A549 (cell line): ENCODE measurements at regions not wholly inside any gene's neighbourhood (a gene's known extent, or its start where the extent isn't known, plus 50 kb on each side); places are given as distances from the start of the nearest gene placed in this dataset.

Source experiments
- ATAC-seq, 2 experiments: fragments of 200-7000 bp in 1 of 2; fragments of >200 bp in 1 of 2; cut with Nextera tagmentation in 1 of 2; cut with Tn5 transposase in 1 of 2; 3 replicates each; pipeline versions ENCODE4 v1.8.0 to v1.9.1; 2018 to 2020; ENCODE audit warnings: mild to moderate bottlenecking in 1 of 2, moderate library complexity in 1 of 2
- CTCF ChIA-PET: fragments of 300-600 bp; sonication (Branson Sonifier 250); formaldehyde crosslinking; extraction: SDS; loops from one replicate; lab custom pipeline; 2021; ENCODE audit warnings: antibody characterized with exemption, inconsistent platforms; lab: Yijun Ruan, JAX
- POLR2A ChIA-PET: fragments of 350-600 bp; formaldehyde crosslinking; extraction: SDS; loops from one replicate; lab custom pipeline; 2021; ENCODE audit warnings: antibody characterized with exemption, inconsistent platforms; lab: Yijun Ruan, JAX
- DNase-seq, 2 experiments: peaks; one replicate each; pipeline versions ENCODE4 v3.0.0 to v3.0.0-alpha.2; 2011 to 2016; ENCODE audit warnings: low read depth in 1 of 2, low spot score in 1 of 2
- FAIRE-seq: peaks from 2 replicates; lab custom pipeline; 2011; peaks lifted over from hg19 to GRCh38; lab: Jason Lieb, UNC
- H3K27ac ChIP-seq, 2 experiments: fragments of >200 bp; sonication (Bioruptor Twin); formaldehyde crosslinking; 3 replicates each; pipeline ENCODE4 v1.5.1; 2016 to 2017
- H3K4me1 ChIP-seq: fragments of >200 bp; sonication (Bioruptor Twin); formaldehyde crosslinking; 3 replicates; pipeline ENCODE4 v1.6.1; 2016
- H3K4me2 ChIP-seq: fragments of >200 bp; sonication (Bioruptor Twin); formaldehyde crosslinking; 3 replicates; pipeline ENCODE4 v1.6.1; 2016
- H3K4me3 ChIP-seq: fragments of >200 bp; sonication (Bioruptor Twin); formaldehyde crosslinking; 3 replicates; pipeline ENCODE4 v1.5.1; 2016
- H3K9me3 ChIP-seq: fragments of >200 bp; sonication (Bioruptor Twin); formaldehyde crosslinking; 3 replicates; pipeline ENCODE4 v1.6.1; 2016
- ATOH8 ChIP-seq: fragments of 250-450 bp; sonication (Bioruptor Pico); IDR thresholded peaks from 2 replicates; pipeline ENCODE4 v1.5.0; 2020; ENCODE audit warnings: low read depth, mild to moderate bottlenecking, moderate library complexity
- BCL3 ChIP-seq: fragments of >200 bp; sonication (Bioruptor Twin); formaldehyde crosslinking; IDR thresholded peaks from 3 replicates; pipeline ENCODE4 v1.6.1; 2016
- CBX2 ChIP-seq: fragments of 200-600 bp; sonication (generic); IDR thresholded peaks from 2 replicates; pipeline ENCODE4 v1.6.1; 2016; ENCODE audit warnings: low read depth, mild to moderate bottlenecking, borderline replicate concordance
- E2F6 ChIP-seq: IDR thresholded peaks from 2 replicates; pipeline ENCODE4 v1.6.1; 2012; ENCODE audit warnings: low read depth, borderline replicate concordance
- ESRRA ChIP-seq: fragments of 150-350 bp; IDR thresholded peaks from 2 replicates; pipeline ENCODE4 v1.6.1; 2014; ENCODE audit warnings: mild to moderate bottlenecking, low read length, borderline replicate concordance
- FOSL2 ChIP-seq, 2 experiments: fragments of 450-650 bp in 1 of 2; fragments of >200 bp in 1 of 2; sonication (Bioruptor Twin) in 1 of 2; formaldehyde crosslinking; IDR thresholded peaks; 2 replicates each; pipeline versions ENCODE4 v1.5.0 to v1.6.1; 2016 to 2020; ENCODE audit warnings: mild to moderate bottlenecking in 1 of 2, moderate library complexity in 1 of 2
- HES2 ChIP-seq: fragments of >200 bp; sonication (Bioruptor Twin); formaldehyde crosslinking; IDR thresholded peaks from 2 replicates; pipeline ENCODE4 v1.6.1; 2016
- HEYL ChIP-seq: fragments of 250-450 bp; sonication (Bioruptor Pico); IDR thresholded peaks from 2 replicates; pipeline ENCODE4 v1.8.0; 2021; ENCODE audit warnings: mild to moderate bottlenecking, moderate library complexity
- HOXB5 ChIP-seq: fragments of 250-450 bp; sonication (Bioruptor Pico); IDR thresholded peaks from 2 replicates; pipeline ENCODE4 v1.5.0; 2020; ENCODE audit warnings: mild to moderate bottlenecking, moderate library complexity
- KDM5A ChIP-seq: fragments of 200-600 bp; sonication (generic); IDR thresholded peaks from 2 replicates; pipeline ENCODE4 v1.6.1; 2016; ENCODE audit warnings: antibody characterized with exemption, mild to moderate bottlenecking
- MAX ChIP-seq: IDR thresholded peaks from 2 replicates; pipeline ENCODE4 v1.6.1; 2012
- MYC ChIP-seq: IDR thresholded peaks from 2 replicates; pipeline ENCODE4 v1.6.1; 2012; ENCODE audit warnings: mild to moderate bottlenecking, inconsistent platforms, low read length, improper control_type of control experiment, borderline replicate concordance
- NFE2L2 ChIP-seq: fragments of 150-350 bp; conservative IDR thresholded peaks from 2 replicates; pipeline ENCODE4 v1.6.1; 2014; ENCODE audit warnings: low read length
- PHF8 ChIP-seq: fragments of 200-600 bp; sonication (generic); IDR thresholded peaks from 2 replicates; pipeline ENCODE4 v1.6.1; 2016; ENCODE audit warnings: low read depth, mild to moderate bottlenecking, antibody characterized with exemption, moderate library complexity, borderline replicate concordance
- POLR2AphosphoS2 ChIP-seq: conservative IDR thresholded peaks from 2 replicates; pipeline ENCODE4 v1.6.1; 2012; ENCODE audit warnings: low read length, improper control_type of control experiment, inconsistent platforms
- RARB ChIP-seq: fragments of 250-450 bp; sonication (Bioruptor Pico); IDR thresholded peaks from 2 replicates; pipeline ENCODE4 v1.8.0; 2021; ENCODE audit warnings: mild to moderate bottlenecking, moderate library complexity
- RCOR1 ChIP-seq: fragments of 150-350 bp; IDR thresholded peaks from 2 replicates; pipeline ENCODE4 v1.6.1; 2014; ENCODE audit warnings: antibody characterized with exemption, low read length, low read depth
- REST ChIP-seq: fragments of 200-600 bp; sonication (generic); IDR thresholded peaks from 2 replicates; pipeline ENCODE4 v1.6.1; 2016; ENCODE audit warnings: antibody characterized with exemption, mild to moderate bottlenecking, moderate library complexity
- RFX5 ChIP-seq: fragments of 450-650 bp; IDR thresholded peaks from 2 replicates; pipeline ENCODE4 v1.7.1; 2014; ENCODE audit warnings: antibody characterized with exemption, mild to moderate bottlenecking, moderate library complexity
- TFCP2L1 ChIP-seq: fragments of 250-450 bp; sonication (Bioruptor Pico); IDR thresholded peaks from 2 replicates; pipeline ENCODE4 v1.5.0; 2021; ENCODE audit warnings: mild to moderate bottlenecking
- WGBS: methylation state at CpG from one replicate; pipeline ENCODE4 v1.1.6; 2017; ENCODE audit errors: missing lambda C conversion rate; 5-methylcytosine and 5-hydroxymethylcytosine counted together

- no peak for TF ChIP-seq ATOH8
- no peak for TF ChIP-seq POLR2AphosphoS2
- TF ChIP-seq, all 56 proteins: peak for 4
These were observed 497.6 kb upstream of the FAM98A start (continued) for GRCh38 chr2:34096562-34097171.

- no peak for DNase-seq
- Histone ChIP-seq H3K4me2 (no peak overlapping the region), H3K4me3 (no peak overlapping the region), H3K9me3 (no peaks in the 10 kb centered on the region), H3K4me1 (no peaks in the 10 kb centered on the region), H3K27ac (no peak overlapping the region)
- ChIA-PET CTCF (interaction anchor here (0.7 kb wide), 1 partner anchor 42 kb away, joined by 3 read pairs; no protein-coding TSS in a partner anchor), POLR2A (no interaction called here)
- ATAC-seq = no peak
- no peak for FAIRE-seq
- WGBS = 8% methylated on average over 3 of the region's 3 CpGs
- no peak for TF ChIP-seq RCOR1
- TF ChIP-seq MYC = no peak
- no peak for TF ChIP-seq RARB (CRISPR knock-in tag)
These were observed 494.7 kb upstream of the FAM98A start for GRCh38 chr2:34093790-34094189.

GRCh38 chr2:34070196-34070595, 471.1 kb upstream of the FAM98A start:
- POLR2A ChIA-PET = no interaction called here
- no peaks in the 10 kb centered on the region for H3K4me1 ChIP-seq
- no peak overlapping the region for H3K4me3 ChIP-seq
- CTCF ChIA-PET = no interaction called here
- no peak overlapping the region for H3K27ac ChIP-seq
- no peaks in the 10 kb centered on the region for H3K9me3 ChIP-seq
- TF ChIP-seq ESRRA = no peak
- FAIRE-seq (no peak), DNase-seq (no peak), ATAC-seq (no peak)
- 2% methylated on average over 2 of the region's 2 CpGs for WGBS
- no peak overlapping the region for H3K4me2 ChIP-seq

GRCh38 chr2:34069604-34070003, 470.5 kb upstream of the FAM98A start:
- FAIRE-seq = no peak
- no peak for DNase-seq
- Histone ChIP-seq H3K4me3 (no peak overlapping the region), H3K4me2 (no peak overlapping the region), H3K27ac (no peak overlapping the region), H3K9me3 (no peaks in the 10 kb centered on the region), H3K4me1 (no peaks in the 10 kb centered on the region)
- ChIA-PET CTCF (no interaction called here), POLR2A (no interaction called here)
- no peak for TF ChIP-seq REST
- no peak for ATAC-seq

- H3K9me3 ChIP-seq = no peaks in the 10 kb centered on the region
- ChIA-PET POLR2A (no interaction called here), CTCF (no interaction called here)
- no peaks in the 10 kb centered on the region for H3K4me1 ChIP-seq
- no peak overlapping the region for H3K27ac ChIP-seq
- ATAC-seq (no peak), FAIRE-seq (no peak), DNase-seq (no peak)
- H3K4me3 ChIP-seq = no peak overlapping the region
- H3K4me2 ChIP-seq = no peak overlapping the region
- TF ChIP-seq HES2 = no peak
- no peak for TF ChIP-seq BCL3
- TF ChIP-seq MAX = no peak
- no peak for TF ChIP-seq NFE2L2
- no peak for TF ChIP-seq RFX5
- TF ChIP-seq CBX2 = no peak
- no peak for TF ChIP-seq PHF8
- TF ChIP-seq E2F6 = no peak
- no peak for TF ChIP-seq KDM5A
- TF ChIP-seq POLR2AphosphoS2 = no peak
- no peak for TF ChIP-seq ATOH8
- TF ChIP-seq HEYL (CRISPR knock-in tag) = no peak
- TF ChIP-seq HOXB5 (CRISPR knock-in tag) = no peak
- no peak for TF ChIP-seq FOSL2 (IDR thresholded peaks at IDR 0.05)
- no peak for TF ChIP-seq FOSL2 (CRISPR knock-in tag; IDR thresholded peaks at IDR 0.05)
- TF ChIP-seq TFCP2L1 (CRISPR knock-in tag) = no peak
- TF ChIP-seq RARB (CRISPR knock-in tag) = no peak
These were observed 451.3 kb upstream of the FAM98A start for GRCh38 chr2:34050413-34050812.
